ENCODE measurements at regions not wholly inside any gene's neighbourhood (a gene's known extent, or its start where the extent isn't known, plus 50 kb on each side); places are given as distances from the start of the nearest gene placed in this dataset.

DNA sequence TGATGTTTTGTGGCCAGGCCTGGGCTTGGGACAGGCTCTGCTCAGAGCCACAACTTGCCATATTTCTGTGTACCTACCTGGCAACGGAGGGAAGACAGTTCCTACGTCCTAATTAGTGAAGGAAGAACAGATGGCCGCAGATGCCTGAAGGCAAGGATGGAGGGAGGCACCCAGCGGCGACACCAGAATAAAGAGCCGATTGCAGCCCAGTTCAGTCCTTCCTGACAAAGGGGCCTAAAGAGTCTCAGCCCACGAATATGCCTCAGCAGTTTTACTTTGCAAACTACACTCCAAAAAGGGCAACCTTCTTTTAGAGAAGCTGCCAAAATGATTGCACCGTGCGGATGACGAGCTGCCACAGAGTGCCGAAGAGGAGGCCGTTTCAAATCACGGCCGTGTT lies 585.8 kb downstream of the GLRX3 start:
- TF ChIP-seq CTCF (IDR thresholded peaks at IDR 0.05) (no peak), POLR2A (IDR thresholded peaks at IDR 0.05) (no peak)
- H3K4me3 ChIP-seq = no peak overlapping the region
- no peak overlapping the region for H3K27ac ChIP-seq
- H3K4me1 ChIP-seq = no peaks in the 10 kb centered on the region
- H3K9me3 ChIP-seq = no peaks in the 10 kb centered on the region
- WGBS, 2 donors = 60 to 73% methylated on average over 12 to 13 of the region's 14 CpGs
- no peak for DNase-seq
- no peaks in the 10 kb centered on the region for H3K27me3 ChIP-seq
- no peaks in the 10 kb centered on the region for H3K36me3 ChIP-seq
- intact Hi-C loops (cut with DNase I) = no loop called here

GRCh38 chr10:130723704-130724103 lies 587.5 kb downstream of the GLRX3 start:
- Histone ChIP-seq H3K27me3 (peaks cover 0 to 6% (median 0%) of the 10 kb centered on the region in 4 donors), H3K9me3 (no peaks in the 10 kb centered on the region), H3K27ac (no peak overlapping the region), H3K36me3 (no peaks in the 10 kb centered on the region), H3K4me1 (no peaks in the 10 kb centered on the region), H3K4me3 (no peak overlapping the region)
- no peak for DNase-seq
- TF ChIP-seq POLR2A (IDR thresholded peaks at IDR 0.05) (no peak), CTCF (IDR thresholded peaks at IDR 0.05) (no peak)
- 80% methylated on average over 3 of the region's 3 CpGs; no CpG with 5 or more reads in 1 of the 2 donors for WGBS, 2 donors
- intact Hi-C loops (cut with DNase I) = no loop called here

DNA sequence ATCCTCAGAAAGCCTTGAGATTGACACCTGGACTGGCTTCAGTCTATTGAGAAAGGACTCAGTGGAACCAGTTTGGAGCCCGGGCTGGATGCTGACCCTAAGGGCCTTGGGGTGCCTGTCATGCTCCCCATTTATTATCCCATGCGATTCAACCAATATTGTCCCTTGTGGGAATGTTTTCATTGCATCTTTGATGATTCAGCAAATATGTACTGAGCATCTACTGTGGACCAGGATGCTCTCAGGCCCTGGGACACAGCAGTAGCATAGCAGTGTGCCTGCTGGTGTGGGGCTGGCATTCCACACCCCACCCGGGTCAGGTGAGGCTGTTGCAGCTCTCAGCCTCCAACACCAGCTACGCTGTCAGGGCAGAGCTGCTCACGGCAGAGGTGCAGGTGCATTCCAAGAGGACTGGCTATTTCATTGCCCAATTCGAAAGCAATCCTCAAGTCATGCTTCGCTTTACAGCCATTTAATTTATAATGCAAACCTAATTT lies 586.0 kb downstream of the TCERG1L start:
- 72 to 84% methylated on average over 6 of the region's 7 CpGs for WGBS, 2 donors
- DNase-seq = no peak
- peaks cover 0 to 6% (median 0%) of the 10 kb centered on the region in 4 donors for H3K27me3 ChIP-seq
- no peak for TF ChIP-seq CTCF (IDR thresholded peaks at IDR 0.05)
- TF ChIP-seq POLR2A (IDR thresholded peaks at IDR 0.05) = no peak
- no peaks in the 10 kb centered on the region for H3K4me1 ChIP-seq
- no peaks in the 10 kb centered on the region for H3K36me3 ChIP-seq
- no peak overlapping the region for H3K4me3 ChIP-seq
- intact Hi-C loops (cut with DNase I) = no loop called here
- no peaks in the 10 kb centered on the region for H3K9me3 ChIP-seq
- no peak overlapping the region for H3K27ac ChIP-seq

DNA sequence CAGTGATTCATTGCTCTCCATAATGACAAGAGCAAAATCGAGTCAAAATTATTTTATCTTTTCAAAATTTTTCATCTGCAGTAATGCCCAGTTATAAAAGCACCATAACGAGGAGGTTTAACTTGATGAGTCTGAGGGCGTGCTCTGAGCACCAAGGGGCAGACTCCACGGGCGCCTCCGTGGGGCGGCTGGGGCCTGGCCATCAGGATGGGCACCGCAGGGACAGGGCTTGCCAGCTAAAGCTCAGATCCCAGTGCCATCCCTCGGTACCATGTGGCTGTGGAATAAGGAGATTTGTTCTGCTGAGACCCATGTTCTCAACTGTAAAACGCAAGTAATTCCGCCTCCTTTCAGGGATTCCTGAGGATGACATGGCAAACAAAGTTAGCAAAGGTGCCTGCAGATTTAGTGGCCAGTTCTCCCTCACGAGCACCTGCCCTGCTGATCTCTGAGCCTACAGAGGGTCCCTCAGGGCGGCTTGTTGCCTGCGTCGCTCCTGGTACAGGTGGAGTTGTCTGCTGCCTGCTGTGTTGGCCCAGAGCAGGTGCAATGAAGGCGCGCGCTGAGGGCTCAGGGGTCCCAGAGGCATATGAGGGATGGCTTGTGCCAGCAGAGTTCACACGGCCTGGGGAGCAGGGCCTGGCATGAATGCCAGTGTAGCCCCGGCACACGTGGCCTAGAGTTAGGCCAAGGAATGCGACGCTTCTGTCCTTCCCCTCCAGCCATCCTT lies 584.4 kb downstream of the TCERG1L start:
- no peak for TF ChIP-seq POLR2A (IDR thresholded peaks at IDR 0.05)
- no peak for TF ChIP-seq CTCF (IDR thresholded peaks at IDR 0.05)
- WGBS, 2 donors = 58 to 87% methylated on average over 6 to 15 of the region's 23 CpGs
- H3K4me1 ChIP-seq = no peaks in the 10 kb centered on the region
- no peak overlapping the region for H3K27ac ChIP-seq
- intact Hi-C loops (cut with DNase I) = no loop called here
- H3K9me3 ChIP-seq = no peaks in the 10 kb centered on the region
- H3K36me3 ChIP-seq = no peaks in the 10 kb centered on the region
- DNase-seq = no peak
- peaks cover 0 to 6% (median 0%) of the 10 kb centered on the region in 4 donors for H3K27me3 ChIP-seq
- no peak overlapping the region for H3K4me3 ChIP-seq

- intact Hi-C loops (cut with DNase I) = no loop called here
- Histone ChIP-seq H3K9me3 (no peaks in the 10 kb centered on the region), H3K4me1 (no peaks in the 10 kb centered on the region), H3K4me3 (no peak overlapping the region), H3K27me3 (peaks cover 0 to 6% (median 0%) of the 10 kb centered on the region in 4 donors), H3K27ac (no peak overlapping the region), H3K36me3 (no peaks in the 10 kb centered on the region)
- TF ChIP-seq CTCF (IDR thresholded peaks at IDR 0.05) (no peak), POLR2A (IDR thresholded peaks at IDR 0.05) (no peak)
- 31 to 66% methylated on average over 3 to 12 of the region's 15 CpGs for WGBS, 2 donors
- no peak for DNase-seq
Measured at GRCh38 chr10:130727766-130728490, 583.6 kb downstream of the TCERG1L start.
